GM12878 (cell line): ENCODE measurements at regions not wholly inside any gene's neighbourhood (a gene's known extent, or its start where the extent isn't known, plus 50 kb on each side); places are given as distances from the start of the nearest gene placed in this dataset.

Experiments
- ATAC-seq: fragments of 200-7000 bp; cut with Tn5 transposase; 3 replicates; pipeline ENCODE4 v1.9.1; 2020; ENCODE audit warnings: mild to moderate bottlenecking, moderate library complexity
- BruUV-seq: library from RNA; stranded (reverse); fragments of 400-500 nt; replicated peaks from 2 replicates; lab custom pipeline; 2021; lab: Mats Ljungman, UMichigan
- CTCF ChIA-PET: fragments of 300-600 bp; sonication (Branson Sonifier 250); formaldehyde crosslinking; extraction: SDS; loops from one replicate; lab custom pipeline; 2021; ENCODE audit warnings: inconsistent platforms; lab: Yijun Ruan, JAX
- POLR2A ChIA-PET: fragments of 350-600 bp; formaldehyde crosslinking; extraction: SDS; loops from one replicate; lab custom pipeline; 2021; ENCODE audit warnings: inconsistent platforms; lab: Charles Lee
- RAD21 ChIA-PET: fragments of 300-600 bp; sonication (Branson Sonifier 250); formaldehyde crosslinking; loops from one replicate; lab custom pipeline; 2023; ENCODE audit warnings: antibody characterized with exemption; ENCODE audit not compliant: unreplicated experiment; lab: Charles Lee
- SMC1A ChIA-PET: fragments of 300-600 bp; sonication (Branson Sonifier 250); formaldehyde crosslinking; loops from one replicate; lab custom pipeline; 2023; ENCODE audit not compliant: unreplicated experiment, uncharacterized antibody; lab: Charles Lee
- DNase-seq: peaks from one replicate; pipeline ENCODE4 v3.0.0-alpha.2; 2011; ENCODE audit warnings: low read depth, low spot score
- FAIRE-seq: peaks from 3 replicates; lab custom pipeline; 2011; peaks lifted over from hg19 to GRCh38; lab: Jason Lieb, UNC
- H2AFZ ChIP-seq: 2 replicates; pipeline ENCODE4 v1.6.0; 2011; ENCODE audit warnings: low read depth, low read length, control low read depth; ENCODE audit not compliant: control insufficient read depth
- H3K27ac ChIP-seq: 2 replicates; pipeline ENCODE4 v1.5.1; 2011; ENCODE audit warnings: control low read depth; ENCODE audit not compliant: control insufficient read depth, insufficient read depth
- H3K27me3 ChIP-seq, 2 experiments: replicated peaks in 1 of 2; 2 replicates each; pipeline versions ENCODE4 v1.6.0 to v1.6.1; 2011; ENCODE audit warnings: low read length in 1 of 2; ENCODE audit not compliant: control insufficient read depth in 2 of 2, insufficient read depth in 2 of 2
- H3K36me3 ChIP-seq, 2 experiments: 2 replicates each; pipeline ENCODE4 v1.5.1; 2011; ENCODE audit warnings: low read length in 1 of 2; ENCODE audit not compliant: control insufficient read depth in 2 of 2, insufficient read depth in 2 of 2
- H3K4me1 ChIP-seq: 2 replicates; pipeline ENCODE4 v1.6.1; 2011; ENCODE audit warnings: mild to moderate bottlenecking, low read length, moderate library complexity, mixed read lengths; ENCODE audit not compliant: control insufficient read depth, insufficient read depth
- H3K4me2 ChIP-seq: 2 replicates; pipeline ENCODE4 v1.6.0; 2011; ENCODE audit warnings: control low read depth; ENCODE audit not compliant: control insufficient read depth, insufficient read depth
- H3K4me3 ChIP-seq: fragments of 200-600 bp; sonication (generic); 2 replicates; pipeline ENCODE4 v1.5.1; 2016
- H3K79me2 ChIP-seq: 2 replicates; pipeline ENCODE4 v1.6.0; 2011; ENCODE audit warnings: low read length; ENCODE audit not compliant: control insufficient read depth, insufficient read depth
- H3K9ac ChIP-seq: 2 replicates; pipeline ENCODE4 v1.8.0; 2011; ENCODE audit warnings: low read length, control low read depth, mixed read lengths; ENCODE audit not compliant: control insufficient read depth, insufficient read depth
- H3K9me3 ChIP-seq: replicated peaks from 3 replicates; pipeline ENCODE4 v1.5.1; 2011; ENCODE audit warnings: mild to moderate bottlenecking, low read length; ENCODE audit not compliant: control insufficient read depth, insufficient read depth
- H4K20me1 ChIP-seq: 2 replicates; pipeline ENCODE4 v1.6.0; 2011; ENCODE audit not compliant: control insufficient read depth, insufficient read depth
- DPF2 ChIP-seq: fragments of 450-650 bp; IDR thresholded peaks from 2 replicates; pipeline ENCODE4 v1.6.1; 2017; ENCODE audit warnings: mild to moderate bottlenecking
- ESRRA ChIP-seq: IDR thresholded peaks from 2 replicates; pipeline ENCODE4 v1.6.1; 2012; ENCODE audit warnings: mild to moderate bottlenecking, low read length, improper control_type of control experiment
- GATAD2B ChIP-seq: fragments of 450-650 bp; conservative IDR thresholded peaks from 2 replicates; pipeline ENCODE4 v1.6.1; 2017; ENCODE audit warnings: low read depth, mild to moderate bottlenecking, moderate library complexity
- NBN ChIP-seq: fragments of 450-650 bp; IDR thresholded peaks from 2 replicates; pipeline ENCODE4 v1.6.1; 2016
- NRF1 ChIP-seq: conservative IDR thresholded peaks from 2 replicates; pipeline ENCODE4 v1.6.1; 2011; ENCODE audit warnings: mild to moderate bottlenecking, low read depth, low read length, improper control_type of control experiment
- RAD21 ChIP-seq: IDR thresholded peaks from 2 replicates; pipeline ENCODE4 v1.6.1; 2011; ENCODE audit warnings: mild to moderate bottlenecking, low read depth, low read length, moderate library complexity; ENCODE audit not compliant: insufficient read depth
- RB1 ChIP-seq: fragments of 450-650 bp; formaldehyde crosslinking; IDR thresholded peaks from 2 replicates; pipeline ENCODE4 v1.6.1; 2017; ENCODE audit warnings: mild to moderate bottlenecking, borderline replicate concordance
- SIN3A ChIP-seq: IDR thresholded peaks from 2 replicates; pipeline ENCODE4 v1.6.1; 2012; ENCODE audit warnings: low read depth, low read length, improper control_type of control experiment
- SRF ChIP-seq, 2 experiments: IDR thresholded peaks; 2 replicates each; pipeline ENCODE4 v1.6.1; 2011; ENCODE audit warnings: low read depth in 2 of 2, low read length in 2 of 2, mild to moderate bottlenecking in 1 of 2, moderate library complexity in 1 of 2
- STAT3 ChIP-seq: IDR thresholded peaks from 2 replicates; pipeline ENCODE4 v1.6.1; 2011; ENCODE audit warnings: low read depth, low read length, improper control_type of control experiment
- SUZ12 ChIP-seq: fragments of 200-600 bp; sonication (generic); IDR thresholded peaks from one replicate; pipeline ENCODE4 v1.6.1; 2018; ENCODE audit warnings: antibody characterized with exemption, mild to moderate bottlenecking; ENCODE audit not compliant: unreplicated experiment
- TARDBP ChIP-seq: IDR thresholded peaks from 2 replicates; pipeline ENCODE4 v1.6.1; 2016; ENCODE audit warnings: borderline replicate concordance
- TBL1XR1 ChIP-seq: IDR thresholded peaks from 2 replicates; pipeline ENCODE4 v1.6.1; 2012; ENCODE audit warnings: low read depth, low read length, improper control_type of control experiment
- ZSCAN29 ChIP-seq: fragments of 450-650 bp; IDR thresholded peaks from 2 replicates; pipeline ENCODE4 v1.6.1; 2017; ENCODE audit warnings: mild to moderate bottlenecking, moderate library complexity
- WGBS: methylation state at CpG from one replicate; pipeline ENCODE4 v1.1.6; 2016; ENCODE audit warnings: low lambda C conversion rate; ENCODE audit not compliant: insufficient replicate concordance, insufficient coverage; ENCODE audit errors: missing lambda C conversion rate; 5-methylcytosine and 5-hydroxymethylcytosine counted together
- in situ Hi-C: fragments of 300-500 bp; cut with MboI; formaldehyde crosslinking; loops from 9 replicates; pipeline ENCODE4 v1.14.3; 2018; ENCODE audit warnings: mixed read lengths
- intact Hi-C: fragments of 100-400 bp; cut with micrococcal nuclease; formaldehyde crosslinking; loops from one replicate; pipeline ENCODE4 v1.14.2; 2022; ENCODE audit not compliant: unreplicated experiment
- TF ChIP-seq, protein P1 (sequence below): fragments of 450-650 bp; IDR thresholded peaks from 2 replicates; pipeline ENCODE4 v1.6.1; 2017; ENCODE audit warnings: low read depth, mild to moderate bottlenecking, moderate library complexity

- Histone ChIP-seq H3K79me2 (no peaks in the 10 kb centered on the region), H3K9ac (no peak overlapping the region), H3K36me3 (no peaks in the 10 kb centered on the region), H2AFZ (no peak overlapping the region), H3K4me3 (no peak overlapping the region), H3K9me3 (no peaks in the 10 kb centered on the region; the same call in 2 of the 3 replicates), H3K4me1 (no peaks in the 10 kb centered on the region), H3K27me3 (no peaks in the 10 kb centered on the region), H3K4me2 (no peak overlapping the region), H4K20me1 (no peaks in the 10 kb centered on the region), H3K27ac (no peak overlapping the region)
- in situ Hi-C loops (no loop called here), intact Hi-C loops (no loop called here)
- no peak for ATAC-seq
- SMC1A ChIA-PET, result no interaction called here
- POLR2A ChIA-PET, result no interaction called here
- CTCF ChIA-PET, result no interaction called here
- BruUV-seq, result no TSS peak
- no peak for TF ChIP-seq SRF (IDR thresholded peaks at IDR 0.05; ENCODE audit: low read depth in 2 of 2, low read length in 2 of 2)
- TF ChIP-seq RB1, result no peak
- no peak for TF ChIP-seq GATAD2B
- TF ChIP-seq RAD21, result no peak
- no peak for TF ChIP-seq STAT3
- no peak for TF ChIP-seq ESRRA
- no peak for TF ChIP-seq NRF1
- no peak for TF ChIP-seq ZSCAN29
- TF ChIP-seq DPF2, result no peak
- TF ChIP-seq, protein P1, sequence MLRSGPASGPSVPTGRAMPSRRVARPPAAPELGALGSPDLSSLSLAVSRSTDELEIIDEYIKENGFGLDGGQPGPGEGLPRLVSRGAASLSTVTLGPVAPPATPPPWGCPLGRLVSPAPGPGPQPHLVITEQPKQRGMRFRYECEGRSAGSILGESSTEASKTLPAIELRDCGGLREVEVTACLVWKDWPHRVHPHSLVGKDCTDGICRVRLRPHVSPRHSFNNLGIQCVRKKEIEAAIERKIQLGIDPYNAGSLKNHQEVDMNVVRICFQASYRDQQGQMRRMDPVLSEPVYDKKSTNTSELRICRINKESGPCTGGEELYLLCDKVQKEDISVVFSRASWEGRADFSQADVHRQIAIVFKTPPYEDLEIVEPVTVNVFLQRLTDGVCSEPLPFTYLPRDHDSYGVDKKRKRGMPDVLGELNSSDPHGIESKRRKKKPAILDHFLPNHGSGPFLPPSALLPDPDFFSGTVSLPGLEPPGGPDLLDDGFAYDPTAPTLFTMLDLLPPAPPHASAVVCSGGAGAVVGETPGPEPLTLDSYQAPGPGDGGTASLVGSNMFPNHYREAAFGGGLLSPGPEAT, result no peak
- TF ChIP-seq TBL1XR1, result no peak
- TF ChIP-seq TARDBP, result no peak
- TF ChIP-seq SUZ12, result no peak
- TF ChIP-seq SIN3A, result no peak
- no peak for TF ChIP-seq NBN
- DNase-seq, result no peak
- RAD21 ChIA-PET, result no interaction called here
- 0% methylated on average over 1 of the region's 1 CpG for WGBS
- FAIRE-seq, result no peak
Measured at GRCh38 chr5:175047048-175047447, 322.7 kb downstream of the MSX2 start.
